ENCODE measurements at regions not wholly inside any gene's neighbourhood (a gene's known extent, or its start where the extent isn't known, plus 50 kb on each side); places are given as distances from the start of the nearest gene placed in this dataset.

DNA sequence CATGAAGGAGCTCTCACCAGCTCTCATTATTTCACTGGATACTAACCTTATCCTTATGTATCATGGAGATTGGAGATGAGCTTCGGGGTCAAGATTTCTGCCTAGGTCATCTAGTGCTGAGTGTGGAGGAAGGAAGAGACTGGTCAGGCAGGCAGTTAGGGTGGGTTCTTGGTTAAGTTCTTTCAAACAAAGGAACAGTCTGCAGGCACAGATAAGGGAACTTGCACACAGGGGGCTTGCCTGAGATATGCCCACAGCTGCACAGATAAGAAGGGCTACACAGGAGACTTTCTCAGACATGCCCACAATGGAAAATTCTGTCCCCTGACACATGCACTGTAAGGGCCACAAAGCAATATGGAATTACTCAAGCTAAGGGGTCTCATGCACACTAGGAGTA lies 904.1 kb downstream of the NLGN4X start:
- TF ChIP-seq, protein P1, sequence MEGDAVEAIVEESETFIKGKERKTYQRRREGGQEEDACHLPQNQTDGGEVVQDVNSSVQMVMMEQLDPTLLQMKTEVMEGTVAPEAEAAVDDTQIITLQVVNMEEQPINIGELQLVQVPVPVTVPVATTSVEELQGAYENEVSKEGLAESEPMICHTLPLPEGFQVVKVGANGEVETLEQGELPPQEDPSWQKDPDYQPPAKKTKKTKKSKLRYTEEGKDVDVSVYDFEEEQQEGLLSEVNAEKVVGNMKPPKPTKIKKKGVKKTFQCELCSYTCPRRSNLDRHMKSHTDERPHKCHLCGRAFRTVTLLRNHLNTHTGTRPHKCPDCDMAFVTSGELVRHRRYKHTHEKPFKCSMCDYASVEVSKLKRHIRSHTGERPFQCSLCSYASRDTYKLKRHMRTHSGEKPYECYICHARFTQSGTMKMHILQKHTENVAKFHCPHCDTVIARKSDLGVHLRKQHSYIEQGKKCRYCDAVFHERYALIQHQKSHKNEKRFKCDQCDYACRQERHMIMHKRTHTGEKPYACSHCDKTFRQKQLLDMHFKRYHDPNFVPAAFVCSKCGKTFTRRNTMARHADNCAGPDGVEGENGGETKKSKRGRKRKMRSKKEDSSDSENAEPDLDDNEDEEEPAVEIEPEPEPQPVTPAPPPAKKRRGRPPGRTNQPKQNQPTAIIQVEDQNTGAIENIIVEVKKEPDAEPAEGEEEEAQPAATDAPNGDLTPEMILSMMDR (IDR thresholded peaks at IDR 0.05; ENCODE audit: low read depth, low read length), result no peak
- TF ChIP-seq EZH2phosphoT487 (IDR thresholded peaks at IDR 0.05; ENCODE audit: low read depth), result no peak

Measured in OCI-LY3 (cell line).